ENCODE measurements at regions not wholly inside any gene's neighbourhood (a gene's known extent, or its start where the extent isn't known, plus 50 kb on each side); places are given as distances from the start of the nearest gene placed in this dataset.
"Not testable (repeated sequence)": the region's sequence is repeated elsewhere in the genome, so short reads cannot be mapped to it uniquely, and the experiment has no call there.

DNA sequence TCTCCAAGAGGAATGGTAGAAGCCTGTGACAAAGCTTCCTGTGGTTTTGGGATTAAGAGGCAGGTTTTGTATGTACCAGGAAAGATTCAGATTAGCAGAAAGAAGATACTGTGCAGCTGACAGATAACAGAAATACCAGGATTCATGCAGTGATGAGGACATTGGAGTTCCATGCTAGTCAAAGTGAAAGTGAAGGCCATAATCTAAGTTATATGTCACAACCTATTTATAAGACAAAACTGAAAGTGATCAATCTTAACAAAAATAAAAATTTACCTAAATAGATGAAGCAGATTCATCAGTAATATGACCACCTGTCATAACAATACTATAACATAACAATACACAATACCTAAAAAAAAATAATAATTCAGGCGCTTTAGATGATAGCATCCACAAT lies 1305.2 kb upstream of the PCDH9 start:
- H3K9me3 Mint-ChIP-seq = no peaks in the 10 kb centered on the region
- Histone ChIP-seq H3K36me3 (no peaks in the 10 kb centered on the region), H3K79me2 (ENCODE audit: low read depth) (no peaks in the 10 kb centered on the region), H3K4me1 (no peaks in the 10 kb centered on the region), H3K27ac (no peak overlapping the region), H3K27me3 (no peaks in the 10 kb centered on the region), H3K9me3 (ENCODE audit: low read depth) (no peaks in the 10 kb centered on the region), H2AFZ (replicated peaks) (no peak overlapping the region), H3K9ac (no peak overlapping the region), H3F3A (ENCODE audit: low read depth) (no peaks in the 10 kb centered on the region), H3K4me2 (no peak overlapping the region), H4K20me1 (ENCODE audit: low read depth) (no peaks in the 10 kb centered on the region), H3K4me3 (no peak overlapping the region)
- no peaks in the 10 kb centered on the region for H3K27me3 Mint-ChIP-seq (ENCODE audit: insufficient read depth, low read depth)
- no peak overlapping the region for H3K4me3 Mint-ChIP-seq
- DNase-seq (ENCODE audit: low spot score) = no peak
- H3K36me3 Mint-ChIP-seq = no peaks in the 10 kb centered on the region
- H3K27ac Mint-ChIP-seq = no peak overlapping the region
- no peaks in the 10 kb centered on the region for H3K4me1 Mint-ChIP-seq
- TF ChIP-seq, protein P1, sequence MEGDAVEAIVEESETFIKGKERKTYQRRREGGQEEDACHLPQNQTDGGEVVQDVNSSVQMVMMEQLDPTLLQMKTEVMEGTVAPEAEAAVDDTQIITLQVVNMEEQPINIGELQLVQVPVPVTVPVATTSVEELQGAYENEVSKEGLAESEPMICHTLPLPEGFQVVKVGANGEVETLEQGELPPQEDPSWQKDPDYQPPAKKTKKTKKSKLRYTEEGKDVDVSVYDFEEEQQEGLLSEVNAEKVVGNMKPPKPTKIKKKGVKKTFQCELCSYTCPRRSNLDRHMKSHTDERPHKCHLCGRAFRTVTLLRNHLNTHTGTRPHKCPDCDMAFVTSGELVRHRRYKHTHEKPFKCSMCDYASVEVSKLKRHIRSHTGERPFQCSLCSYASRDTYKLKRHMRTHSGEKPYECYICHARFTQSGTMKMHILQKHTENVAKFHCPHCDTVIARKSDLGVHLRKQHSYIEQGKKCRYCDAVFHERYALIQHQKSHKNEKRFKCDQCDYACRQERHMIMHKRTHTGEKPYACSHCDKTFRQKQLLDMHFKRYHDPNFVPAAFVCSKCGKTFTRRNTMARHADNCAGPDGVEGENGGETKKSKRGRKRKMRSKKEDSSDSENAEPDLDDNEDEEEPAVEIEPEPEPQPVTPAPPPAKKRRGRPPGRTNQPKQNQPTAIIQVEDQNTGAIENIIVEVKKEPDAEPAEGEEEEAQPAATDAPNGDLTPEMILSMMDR (IDR thresholded peaks at IDR 0.05) = no peak
- TF ChIP-seq EZH2 (IDR thresholded peaks at IDR 0.05) (no peak), EZH2phosphoT487 (IDR thresholded peaks at IDR 0.05) (no peak)

DNA sequence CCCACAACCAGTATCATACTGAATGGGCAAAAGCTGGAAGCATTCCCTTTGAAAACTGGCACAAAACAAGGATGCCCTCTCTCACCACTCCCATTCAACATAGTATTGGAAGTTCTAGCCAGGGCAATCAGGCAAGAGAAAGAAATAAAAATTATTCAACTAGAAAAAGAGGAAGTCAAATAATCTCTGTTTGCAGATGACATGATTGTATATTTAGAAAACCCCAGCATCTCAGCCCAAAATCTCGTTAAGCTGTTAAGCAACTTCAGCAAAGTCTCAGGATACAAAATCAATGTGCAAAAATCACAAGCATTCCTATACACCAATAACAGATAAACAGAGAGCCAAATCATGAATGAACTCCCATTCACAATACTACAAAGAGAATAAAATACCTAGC lies 1297.0 kb upstream of the PCDH9 start:
- H4K20me1 ChIP-seq (ENCODE audit: low read depth); DNase-seq (ENCODE audit: low spot score); H3K9ac ChIP-seq; H3K79me2 ChIP-seq (ENCODE audit: low read depth); H3K27me3 ChIP-seq; H2AFZ ChIP-seq (replicated peaks); H3K36me3 Mint-ChIP-seq; H3K27ac Mint-ChIP-seq; H3K27ac ChIP-seq; H3K4me1 Mint-ChIP-seq; H3K4me1 ChIP-seq; H3K9me3 ChIP-seq (ENCODE audit: low read depth); H3F3A ChIP-seq (ENCODE audit: low read depth); H3K4me2 ChIP-seq; H3K4me3 Mint-ChIP-seq; H3K36me3 ChIP-seq; H3K4me3 ChIP-seq; H3K27me3 Mint-ChIP-seq (ENCODE audit: insufficient read depth, low read depth): not testable (repeated sequence)
- H3K9me3 Mint-ChIP-seq = peaks cover 37% of the 10 kb centered on the region

DNA sequence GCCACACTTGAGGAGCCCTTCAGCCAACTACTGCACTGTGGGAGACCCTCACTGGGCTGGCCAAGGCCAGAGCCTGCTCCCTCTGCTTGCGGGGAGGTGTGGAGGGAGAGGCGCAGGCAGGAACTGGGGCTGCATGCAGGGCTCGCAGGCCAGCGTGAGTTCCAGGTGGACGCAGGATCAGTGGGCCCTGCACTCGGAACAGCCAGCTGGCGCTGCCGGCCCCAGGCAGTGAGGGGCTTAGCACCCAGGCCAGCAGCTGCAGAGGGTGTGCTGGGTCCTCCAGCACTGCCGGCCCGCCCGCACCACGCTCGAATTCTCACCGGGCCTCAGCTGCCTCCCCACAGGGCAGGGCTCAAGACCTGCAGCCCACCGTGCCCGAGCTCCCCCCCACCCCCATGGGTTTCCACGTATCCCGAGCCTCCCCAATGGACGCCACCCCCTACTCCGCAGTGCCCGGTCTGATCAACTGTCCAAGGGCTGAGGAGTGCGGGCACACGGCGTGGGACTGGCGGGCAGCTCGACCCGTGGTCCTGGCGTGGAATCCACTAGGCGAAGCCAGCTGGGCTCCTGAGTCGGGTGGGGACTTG lies 1293.8 kb upstream of the PCDH9 start:
- Histone ChIP-seq H3K79me2 (ENCODE audit: low read depth) (no peaks in the 10 kb centered on the region), H3K27me3 (no peaks in the 10 kb centered on the region), H3K36me3 (no peaks in the 10 kb centered on the region), H3K4me1 (no peaks in the 10 kb centered on the region), H3K9me3 (ENCODE audit: low read depth) (no peaks in the 10 kb centered on the region), H3K9ac (no peak overlapping the region), H3K4me3 (no peak overlapping the region), H4K20me1 (ENCODE audit: low read depth) (no peaks in the 10 kb centered on the region), H3K27ac (no peak overlapping the region), H3K4me2 (no peak overlapping the region), H3F3A (ENCODE audit: low read depth) (no peaks in the 10 kb centered on the region), H2AFZ (replicated peaks) (no peak overlapping the region)
- Mint-ChIP-seq H3K4me1 (no peaks in the 10 kb centered on the region), H3K27ac (no peak overlapping the region), H3K9me3 (peaks cover 36% of the 10 kb centered on the region), H3K36me3 (peaks cover 1% of the 10 kb centered on the region), H3K4me3 (no peak overlapping the region), H3K27me3 (ENCODE audit: insufficient read depth, low read depth) (no peaks in the 10 kb centered on the region)
- DNase-seq (ENCODE audit: low spot score) = no peak
- no peak for TF ChIP-seq EZH2phosphoT487 (IDR thresholded peaks at IDR 0.05)
- TF ChIP-seq, protein P1 (IDR thresholded peaks at IDR 0.05) = no peak
- no peak for TF ChIP-seq EZH2 (IDR thresholded peaks at IDR 0.05)

DNA sequence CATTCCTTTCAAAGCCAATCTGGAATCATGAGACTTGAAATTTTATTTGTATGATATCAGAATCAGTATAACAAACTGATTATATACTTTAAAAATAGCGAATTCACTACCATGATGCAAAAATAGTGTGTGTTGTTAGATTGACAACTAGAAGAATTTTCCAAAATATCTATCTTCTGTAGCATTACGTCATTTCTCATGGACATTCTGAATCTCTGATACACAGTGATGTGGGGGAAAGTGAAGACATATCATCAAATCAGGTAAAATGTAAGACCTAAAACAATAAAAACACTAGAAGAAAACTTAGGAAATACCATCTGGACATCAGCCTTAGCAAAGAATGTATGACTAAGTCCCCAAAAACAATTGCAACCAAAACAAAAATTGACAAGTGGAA lies 1292.0 kb upstream of the PCDH9 start:
- Histone ChIP-seq H3K4me3 (no peak overlapping the region), H4K20me1 (ENCODE audit: low read depth) (no peaks in the 10 kb centered on the region), H3K9me3 (ENCODE audit: low read depth) (no peaks in the 10 kb centered on the region), H3K4me1 (no peaks in the 10 kb centered on the region), H3K4me2 (no peak overlapping the region), H3F3A (ENCODE audit: low read depth) (no peaks in the 10 kb centered on the region), H3K36me3 (no peaks in the 10 kb centered on the region), H3K27ac (no peak overlapping the region), H3K9ac (no peak overlapping the region), H3K27me3 (no peaks in the 10 kb centered on the region), H3K79me2 (ENCODE audit: low read depth) (no peaks in the 10 kb centered on the region), H2AFZ (replicated peaks) (no peak overlapping the region)
- no peak for DNase-seq (ENCODE audit: low spot score)
- Mint-ChIP-seq H3K4me1 (no peaks in the 10 kb centered on the region), H3K9me3 (peaks cover 22% of the 10 kb centered on the region), H3K36me3 (peaks cover 1% of the 10 kb centered on the region), H3K27me3 (ENCODE audit: insufficient read depth, low read depth) (no peaks in the 10 kb centered on the region), H3K27ac (no peak overlapping the region), H3K4me3 (no peak overlapping the region)
- TF ChIP-seq EZH2 (IDR thresholded peaks at IDR 0.05) (no peak), EZH2phosphoT487 (IDR thresholded peaks at IDR 0.05) (no peak)
- TF ChIP-seq, protein P1 (IDR thresholded peaks at IDR 0.05) = no peak

Data from neural progenitor cell (in vitro differentiated cells).